ENCODE measurements at regions not wholly inside any gene's neighbourhood (a gene's known extent, or its start where the extent isn't known, plus 50 kb on each side); places are given as distances from the start of the nearest gene placed in this dataset.
A peak's percentile ranks its signal among the peaks of the same experiment; 100 is the strongest.

- ATAC-seq (ENCODE audit: insufficient number of reproducible peaks, low FRiP score, low read depth) (no peak), DNase-seq (ENCODE audit: low spot score) (peak; percentile 10)
- Histone ChIP-seq H3K4me1 (ENCODE audit: control insufficient read depth in 1 of 2, low read depth in 2 of 2) (peaks cover 7 to 27% of the 10 kb centered on the region in 2 donors), H3K27me3 (replicated peaks; ENCODE audit: insufficient read depth) (no peaks in the 10 kb centered on the region), H3K36me3 (no peaks in the 10 kb centered on the region), H3K27ac (no peak overlapping the region), H3K4me3 (peak overlapping the region; percentile 11), H3K9me3 (no peaks in the 10 kb centered on the region)
- no peak for TF ChIP-seq CTCF (IDR thresholded peaks at IDR 0.05)
Measured at GRCh38 chr2:47310801-47311560, 58.1 kb upstream of the EPCAM start.

GRCh38 chr2:47309952-47310800, 58.9 kb upstream of the EPCAM start:
- Histone ChIP-seq H3K9me3 (no peaks in the 10 kb centered on the region), H3K27ac (no peak overlapping the region), H3K36me3 (no peaks in the 10 kb centered on the region), H3K27me3 (replicated peaks; ENCODE audit: insufficient read depth) (no peaks in the 10 kb centered on the region), H3K4me1 (ENCODE audit: control insufficient read depth in 1 of 2, low read depth in 2 of 2) (peaks cover 7 to 27% of the 10 kb centered on the region in 2 donors), H3K4me3 (no peak overlapping the region)
- no peak for DNase-seq (ENCODE audit: low spot score)
- no peak for ATAC-seq (ENCODE audit: insufficient number of reproducible peaks, low FRiP score, low read depth)
- TF ChIP-seq CTCF (IDR thresholded peaks at IDR 0.05), result no peak

- no peaks in the 10 kb centered on the region for H3K27me3 ChIP-seq (replicated peaks; ENCODE audit: insufficient read depth)
- H3K27ac ChIP-seq, result no peak overlapping the region
- peaks cover 7 to 27% of the 10 kb centered on the region in 2 donors for H3K4me1 ChIP-seq (ENCODE audit: control insufficient read depth in 1 of 2, low read depth in 2 of 2)
- ATAC-seq (ENCODE audit: insufficient number of reproducible peaks, low FRiP score, low read depth) (no peak), DNase-seq (ENCODE audit: low spot score) (no peak)
- no peak overlapping the region for H3K4me3 ChIP-seq
- no peak for TF ChIP-seq CTCF (IDR thresholded peaks at IDR 0.05)
- H3K36me3 ChIP-seq, result no peaks in the 10 kb centered on the region
- H3K9me3 ChIP-seq, result no peaks in the 10 kb centered on the region
Measured at GRCh38 chr2:47309472-47309951, 59.6 kb upstream of the EPCAM start.

GRCh38 chr2:47307066-47307465, 62.0 kb upstream of the EPCAM start:
- H3K27ac ChIP-seq, result no peak overlapping the region
- no peak for TF ChIP-seq CTCF (IDR thresholded peaks at IDR 0.05)
- H3K4me1 ChIP-seq (ENCODE audit: control insufficient read depth in 1 of 2, low read depth in 2 of 2), result peaks cover 7 to 27% of the 10 kb centered on the region in 2 donors
- no peak overlapping the region for H3K4me3 ChIP-seq
- no peaks in the 10 kb centered on the region for H3K36me3 ChIP-seq
- no peaks in the 10 kb centered on the region for H3K9me3 ChIP-seq
- ATAC-seq (ENCODE audit: insufficient number of reproducible peaks, low FRiP score, low read depth) (no peak), DNase-seq (ENCODE audit: low spot score) (no peak)
- H3K27me3 ChIP-seq (replicated peaks; ENCODE audit: insufficient read depth), result no peaks in the 10 kb centered on the region

- Histone ChIP-seq H3K27me3 (replicated peaks; ENCODE audit: insufficient read depth) (no peaks in the 10 kb centered on the region), H3K4me3 (no peak overlapping the region), H3K36me3 (no peaks in the 10 kb centered on the region), H3K4me1 (ENCODE audit: control insufficient read depth in 1 of 2, low read depth in 2 of 2) (peaks cover 0 to 8% of the 10 kb centered on the region in 2 donors), H3K27ac (no peak overlapping the region), H3K9me3 (no peaks in the 10 kb centered on the region)
- no peak for DNase-seq (ENCODE audit: low spot score)
- no peak for TF ChIP-seq CTCF (IDR thresholded peaks at IDR 0.05)
- ATAC-seq (ENCODE audit: insufficient number of reproducible peaks, low FRiP score, low read depth), result no peak
Measured at GRCh38 chr2:47304654-47305053, 64.5 kb upstream of the EPCAM start.
